GM23338 (cell line): ENCODE measurements at regions not wholly inside any gene's neighbourhood (a gene's known extent, or its start where the extent isn't known, plus 50 kb on each side); places are given as distances from the start of the nearest gene placed in this dataset.

Experiments used
- ATAC-seq: fragments of 200-7000 bp; cut with Tn5 transposase; 3 replicates; pipeline ENCODE4 v1.9.1; 2020
- DNase-seq: peaks from one replicate; pipeline ENCODE4 v3.0.0-alpha.2; 2015; ENCODE audit warnings: low spot score
- H2AFZ ChIP-seq: fragments of 200-600 bp; sonication (generic); 2 replicates; pipeline ENCODE4 v1.8.0; 2016; ENCODE audit warnings: antibody characterized with exemption, mild to moderate bottlenecking, moderate library complexity
- H3F3A ChIP-seq: fragments of 200-600 bp; sonication (generic); replicated peaks from 2 replicates; pipeline ENCODE4 v1.8.0; 2017; ENCODE audit warnings: antibody characterized with exemption, mixed run types, low read depth
- H3K27ac ChIP-seq: fragments of 200-600 bp; sonication (generic); 2 replicates; pipeline ENCODE4 v1.6.1; 2016; ENCODE audit warnings: low read depth
- H3K27me3 ChIP-seq: fragments of 200-600 bp; sonication (generic); 2 replicates; pipeline ENCODE4 v1.8.0; 2016; ENCODE audit warnings: mild to moderate bottlenecking, mixed run types, moderate library complexity; ENCODE audit not compliant: insufficient read depth
- H3K36me3 ChIP-seq: fragments of 200-600 bp; sonication (generic); 2 replicates; pipeline ENCODE4 v1.8.0; 2016; ENCODE audit warnings: mild to moderate bottlenecking; ENCODE audit not compliant: insufficient read depth
- H3K4me1 ChIP-seq: fragments of 200-600 bp; sonication (generic); 2 replicates; pipeline ENCODE4 v1.8.0; 2016; ENCODE audit warnings: mild to moderate bottlenecking, moderate library complexity; ENCODE audit not compliant: insufficient read depth
- H3K4me2 ChIP-seq: fragments of 200-600 bp; sonication (generic); 2 replicates; pipeline ENCODE4 v1.7.1; 2017; ENCODE audit warnings: mixed run types
- H3K4me3 ChIP-seq: fragments of 200-600 bp; sonication (generic); 2 replicates; pipeline ENCODE4 v1.6.1; 2016; ENCODE audit warnings: mixed run types
- H3K79me2 ChIP-seq: fragments of 200-600 bp; sonication (generic); replicated peaks from 2 replicates; pipeline ENCODE4 v1.8.0; 2017; ENCODE audit warnings: mild to moderate bottlenecking; ENCODE audit not compliant: insufficient read depth
- H3K9me2 ChIP-seq: fragments of 200-600 bp; sonication (generic); 2 replicates; pipeline ENCODE4 v1.8.0; 2017; ENCODE audit not compliant: insufficient read depth
- H4K20me1 ChIP-seq: fragments of 200-600 bp; sonication (generic); replicated peaks from 2 replicates; pipeline ENCODE4 v1.8.0; 2017; ENCODE audit warnings: mild to moderate bottlenecking; ENCODE audit not compliant: insufficient read depth
- H3K27ac Mint-ChIP-seq: 2 replicates; pipeline ENCODE4 v1.8.0; 2020; ENCODE audit warnings: inconsistent platforms, mild to moderate bottlenecking, moderate library complexity, mixed read lengths
- H3K27me3 Mint-ChIP-seq: 3 replicates; pipeline ENCODE4 v1.8.0; 2022; ENCODE audit warnings: low read depth, mild to moderate bottlenecking, moderate library complexity, mixed read lengths, inconsistent platforms; ENCODE audit not compliant: insufficient read depth, poor library complexity
- H3K36me3 Mint-ChIP-seq: 3 replicates; pipeline ENCODE4 v1.8.0; 2021; ENCODE audit warnings: low read depth, mild to moderate bottlenecking, inconsistent platforms, moderate library complexity, mixed read lengths
- H3K4me1 Mint-ChIP-seq: 3 replicates; pipeline ENCODE4 v1.8.0; 2020; ENCODE audit warnings: mild to moderate bottlenecking, inconsistent platforms, mixed read lengths
- H3K4me3 Mint-ChIP-seq: 3 replicates; pipeline ENCODE4 v1.8.0; 2021; ENCODE audit warnings: moderate library complexity, mild to moderate bottlenecking, inconsistent platforms, mixed read lengths
- H3K9me3 Mint-ChIP-seq: 3 replicates; pipeline ENCODE4 v1.8.0; 2020; ENCODE audit warnings: moderate library complexity, mild to moderate bottlenecking, inconsistent platforms, mixed read lengths
- CREB1 ChIP-seq: fragments of 250-450 bp; sonication (Bioruptor Pico); IDR thresholded peaks from 2 replicates; pipeline ENCODE4 v1.5.0; 2020; ENCODE audit warnings: low read depth, mild to moderate bottlenecking, moderate library complexity
- CTCF ChIP-seq, 2 experiments: fragments of 200-600 bp in 1 of 2; sonication (generic) in 1 of 2; conservative IDR thresholded peaks; 2 replicates each; pipeline versions ENCODE4 v1.5.1 to v1.6.1; 2016 to 2017; ENCODE audit warnings: antibody characterized with exemption in 2 of 2, low read depth in 2 of 2, mild to moderate bottlenecking in 2 of 2, moderate library complexity in 1 of 2
- EZH2 ChIP-seq: fragments of 200-600 bp; sonication (generic); IDR thresholded peaks from one replicate; pipeline ENCODE4 v1.8.0; 2017; ENCODE audit warnings: antibody characterized with exemption, mild to moderate bottlenecking, low read depth; ENCODE audit not compliant: unreplicated experiment
- JUNB ChIP-seq: IDR thresholded peaks from one replicate; pipeline ENCODE4 v1.6.1; 2016; ENCODE audit warnings: antibody characterized with exemption; ENCODE audit not compliant: unreplicated experiment
- NANOG ChIP-seq: IDR thresholded peaks from 2 replicates; pipeline ENCODE4 v1.6.1; 2016; ENCODE audit warnings: antibody characterized with exemption, borderline replicate concordance
- STAT1 ChIP-seq: IDR thresholded peaks from one replicate; pipeline ENCODE4 v1.6.1; 2016; ENCODE audit warnings: antibody characterized with exemption; ENCODE audit not compliant: unreplicated experiment
- ZNF114 ChIP-seq: fragments of 250-450 bp; sonication (Bioruptor Pico); IDR thresholded peaks from 2 replicates; pipeline ENCODE4 v1.5.0; 2020; ENCODE audit warnings: mild to moderate bottlenecking, moderate library complexity
- ZNF331 ChIP-seq: fragments of 250-450 bp; sonication (Bioruptor Pico); IDR thresholded peaks from 2 replicates; pipeline ENCODE4 v1.5.0; 2020; ENCODE audit warnings: low read depth, mild to moderate bottlenecking, moderate library complexity
- ZNF462 ChIP-seq: fragments of 250-450 bp; sonication (Bioruptor Pico); IDR thresholded peaks from 2 replicates; pipeline ENCODE4 v1.5.0; 2020; ENCODE audit warnings: mild to moderate bottlenecking, moderate library complexity
- TF ChIP-seq, protein P1 (sequence below): IDR thresholded peaks from one replicate; pipeline ENCODE4 v1.6.1; 2018; ENCODE audit warnings: antibody characterized with exemption; ENCODE audit not compliant: unreplicated experiment

GRCh38 chr4:159428293-159428692, 325.4 kb downstream of the RAPGEF2 start:
- H3K9me2 ChIP-seq, result no peaks in the 10 kb centered on the region
- Mint-ChIP-seq H3K4me3 (no peak overlapping the region), H3K36me3 (no peaks in the 10 kb centered on the region), H3K4me1 (peaks cover 7% of the 10 kb centered on the region; the same call in 2 of the 3 replicates), H3K27ac (no peak overlapping the region), H3K9me3 (no peaks in the 10 kb centered on the region), H3K27me3 (peaks cover 2% of the 10 kb centered on the region)
- no peak overlapping the region for H3K4me3 ChIP-seq
- H3K27me3 ChIP-seq, result no peaks in the 10 kb centered on the region
- H3K4me1 ChIP-seq, result peaks cover 19% of the 10 kb centered on the region
- DNase-seq (no peak), ATAC-seq (no peak)
- H3K79me2 ChIP-seq, result no peaks in the 10 kb centered on the region
- H3F3A ChIP-seq, result no peaks in the 10 kb centered on the region
- H3K36me3 ChIP-seq, result no peaks in the 10 kb centered on the region; the same call in 1 of the 2 replicates
- no peak overlapping the region for H2AFZ ChIP-seq
- no peak overlapping the region for H3K27ac ChIP-seq
- H4K20me1 ChIP-seq, result no peaks in the 10 kb centered on the region
- H3K4me2 ChIP-seq, result no peak overlapping the region
- TF ChIP-seq NANOG, result no peak

DNA sequence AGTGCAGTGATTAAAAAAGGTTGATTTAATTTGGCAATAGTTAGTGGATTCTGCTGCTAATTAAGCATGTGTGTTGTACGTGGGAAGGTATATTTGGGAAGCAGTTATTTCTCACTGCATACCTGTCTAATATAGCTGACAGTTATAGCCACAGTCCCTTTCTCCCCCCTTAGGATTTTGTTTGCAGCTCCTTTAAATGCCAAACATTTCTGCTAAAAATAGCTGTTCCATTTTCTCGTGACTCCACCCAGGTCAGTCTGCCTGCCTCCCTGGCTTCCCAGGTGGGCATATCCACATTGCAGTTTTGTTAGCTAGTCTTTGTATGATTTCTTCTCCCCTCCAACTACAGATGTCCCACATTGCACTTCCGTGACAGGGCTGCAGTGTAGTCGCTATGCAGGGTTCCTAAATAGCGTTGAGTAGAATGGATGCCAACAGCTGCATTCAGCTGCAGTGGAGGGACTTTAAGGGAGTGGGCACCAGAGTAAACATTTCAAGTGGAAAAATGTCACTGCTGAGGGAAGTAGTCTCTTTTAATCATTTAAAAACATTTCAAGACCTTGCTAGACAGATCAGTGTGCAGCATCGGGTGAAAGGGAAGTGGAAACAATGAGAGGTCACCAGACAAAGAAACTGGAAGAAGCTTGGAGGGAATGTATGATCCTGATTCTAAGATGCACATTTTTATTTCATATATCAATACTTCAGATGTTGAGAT, 326.3 kb downstream of the RAPGEF2 start:
- Histone ChIP-seq H2AFZ (0 out of 2 replicates have a peak overlapping the region, but pooled peaks have one; percentile 21), H3K36me3 (no peaks in the 10 kb centered on the region; the same call in 1 of the 2 replicates), H3K27ac (no peak overlapping the region), H3F3A (no peaks in the 10 kb centered on the region), H3K4me2 (no peak overlapping the region), H3K4me3 (no peak overlapping the region), H3K79me2 (no peaks in the 10 kb centered on the region), H3K9me2 (no peaks in the 10 kb centered on the region), H3K27me3 (no peaks in the 10 kb centered on the region), H3K4me1 (peaks cover 19% of the 10 kb centered on the region), H4K20me1 (no peaks in the 10 kb centered on the region)
- Mint-ChIP-seq H3K4me1 (peaks cover 7% of the 10 kb centered on the region; the same call in 2 of the 3 replicates), H3K9me3 (no peaks in the 10 kb centered on the region), H3K36me3 (no peaks in the 10 kb centered on the region), H3K4me3 (no peak overlapping the region), H3K27me3 (peaks cover 2% of the 10 kb centered on the region), H3K27ac (no peak overlapping the region)
- DNase-seq (no peak), ATAC-seq (no peak)
- TF ChIP-seq CREB1, result no peak
- TF ChIP-seq ZNF462 (CRISPR knock-in tag), result no peak
- no peak for TF ChIP-seq EZH2
- no peak for TF ChIP-seq CTCF (conservative IDR thresholded peaks at IDR 0.05; ENCODE audit: low read depth in 2 of 2)
- TF ChIP-seq ZNF331 (CRISPR knock-in tag), result no peak
- TF ChIP-seq JUNB, result no peak
- TF ChIP-seq STAT1, result no peak
- TF ChIP-seq ZNF114 (CRISPR knock-in tag), result no peak
- TF ChIP-seq, protein P1, sequence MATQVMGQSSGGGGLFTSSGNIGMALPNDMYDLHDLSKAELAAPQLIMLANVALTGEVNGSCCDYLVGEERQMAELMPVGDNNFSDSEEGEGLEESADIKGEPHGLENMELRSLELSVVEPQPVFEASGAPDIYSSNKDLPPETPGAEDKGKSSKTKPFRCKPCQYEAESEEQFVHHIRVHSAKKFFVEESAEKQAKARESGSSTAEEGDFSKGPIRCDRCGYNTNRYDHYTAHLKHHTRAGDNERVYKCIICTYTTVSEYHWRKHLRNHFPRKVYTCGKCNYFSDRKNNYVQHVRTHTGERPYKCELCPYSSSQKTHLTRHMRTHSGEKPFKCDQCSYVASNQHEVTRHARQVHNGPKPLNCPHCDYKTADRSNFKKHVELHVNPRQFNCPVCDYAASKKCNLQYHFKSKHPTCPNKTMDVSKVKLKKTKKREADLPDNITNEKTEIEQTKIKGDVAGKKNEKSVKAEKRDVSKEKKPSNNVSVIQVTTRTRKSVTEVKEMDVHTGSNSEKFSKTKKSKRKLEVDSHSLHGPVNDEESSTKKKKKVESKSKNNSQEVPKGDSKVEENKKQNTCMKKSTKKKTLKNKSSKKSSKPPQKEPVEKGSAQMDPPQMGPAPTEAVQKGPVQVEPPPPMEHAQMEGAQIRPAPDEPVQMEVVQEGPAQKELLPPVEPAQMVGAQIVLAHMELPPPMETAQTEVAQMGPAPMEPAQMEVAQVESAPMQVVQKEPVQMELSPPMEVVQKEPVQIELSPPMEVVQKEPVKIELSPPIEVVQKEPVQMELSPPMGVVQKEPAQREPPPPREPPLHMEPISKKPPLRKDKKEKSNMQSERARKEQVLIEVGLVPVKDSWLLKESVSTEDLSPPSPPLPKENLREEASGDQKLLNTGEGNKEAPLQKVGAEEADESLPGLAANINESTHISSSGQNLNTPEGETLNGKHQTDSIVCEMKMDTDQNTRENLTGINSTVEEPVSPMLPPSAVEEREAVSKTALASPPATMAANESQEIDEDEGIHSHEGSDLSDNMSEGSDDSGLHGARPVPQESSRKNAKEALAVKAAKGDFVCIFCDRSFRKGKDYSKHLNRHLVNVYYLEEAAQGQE, result no peak
